Calu3 (cell line): ENCODE measurements at regions not wholly inside any gene's neighbourhood (a gene's known extent, or its start where the extent isn't known, plus 50 kb on each side); places are given as distances from the start of the nearest gene placed in this dataset.

Source experiments
- BruUV-seq: library from RNA; stranded (reverse); fragments of 400-500 nt; replicated peaks from 2 replicates; lab custom pipeline; 2021; lab: Mats Ljungman, UMichigan
- CTCF ChIA-PET: fragments of 300-600 bp; sonication (Branson Sonifier 250); formaldehyde crosslinking; loops from one replicate; lab custom pipeline; 2022; ENCODE audit warnings: antibody characterized with exemption; lab: Charles Lee
- DNase-seq: peaks from one replicate; pipeline ENCODE4 v3.0.0; 2022
- H3K27ac Mint-ChIP-seq: one replicate; pipeline ENCODE4 v1.8.0; 2022; ENCODE audit warnings: mixed read lengths; ENCODE audit not compliant: unreplicated experiment
- H3K27me3 Mint-ChIP-seq: one replicate; pipeline ENCODE4 v1.8.0; 2022; ENCODE audit warnings: mixed read lengths; ENCODE audit not compliant: unreplicated experiment
- H3K36me3 Mint-ChIP-seq: one replicate; pipeline ENCODE4 v1.8.0; 2022; ENCODE audit warnings: mild to moderate bottlenecking, moderate library complexity, mixed read lengths; ENCODE audit not compliant: insufficient read depth, unreplicated experiment
- H3K4me1 Mint-ChIP-seq: one replicate; pipeline ENCODE4 v1.8.0; 2022; ENCODE audit warnings: mild to moderate bottlenecking, low read depth, mixed read lengths; ENCODE audit not compliant: unreplicated experiment
- H3K4me3 Mint-ChIP-seq: one replicate; pipeline ENCODE4 v1.8.0; 2022; ENCODE audit warnings: mild to moderate bottlenecking, low read depth, moderate library complexity, mixed read lengths; ENCODE audit not compliant: unreplicated experiment
- H3K9me3 Mint-ChIP-seq: one replicate; pipeline ENCODE4 v1.8.0; 2022; ENCODE audit warnings: low read depth, mixed read lengths; ENCODE audit not compliant: unreplicated experiment
- CTCF ChIP-seq: fragments of 200-600 bp; IDR thresholded peaks from one replicate; pipeline ENCODE4 v1.8.0; 2022; ENCODE audit warnings: antibody characterized with exemption; ENCODE audit not compliant: unreplicated experiment
- intact Hi-C: fragments of 100-400 bp; cut with micrococcal nuclease; formaldehyde crosslinking; loops from one replicate; pipeline ENCODE4 v1.10.0; 2022; ENCODE audit not compliant: unreplicated experiment

- no TSS peak for BruUV-seq
- no peaks in the 10 kb centered on the region for H3K27me3 Mint-ChIP-seq
- H3K4me1 Mint-ChIP-seq, result no peaks in the 10 kb centered on the region
- TF ChIP-seq CTCF, result no peak
- H3K27ac Mint-ChIP-seq, result no peak overlapping the region
- H3K9me3 Mint-ChIP-seq, result no peaks in the 10 kb centered on the region
- intact Hi-C loops, result no loop called here
- H3K4me3 Mint-ChIP-seq, result no peak overlapping the region
- DNase-seq, result no peak
- CTCF ChIA-PET, result no interaction called here
- H3K36me3 Mint-ChIP-seq, result no peaks in the 10 kb centered on the region
Measured at GRCh38 chr3:189449084-189449483, 182.1 kb upstream of the TP63 start.

- Mint-ChIP-seq H3K4me3 (no peak overlapping the region), H3K4me1 (peaks cover 8% of the 10 kb centered on the region), H3K27me3 (no peaks in the 10 kb centered on the region), H3K27ac (no peak overlapping the region), H3K9me3 (no peaks in the 10 kb centered on the region), H3K36me3 (no peaks in the 10 kb centered on the region)
- no TSS peak for BruUV-seq
- TF ChIP-seq CTCF, result no peak
- CTCF ChIA-PET, result no interaction called here
- no peak for DNase-seq
- intact Hi-C loops, result no loop called here
Measured at GRCh38 chr3:189455009-189455408, 176.2 kb upstream of the TP63 start.

- no peak for DNase-seq
- no peaks in the 10 kb centered on the region for H3K27me3 Mint-ChIP-seq
- no peak for TF ChIP-seq CTCF
- H3K27ac Mint-ChIP-seq, result no peak overlapping the region
- no peaks in the 10 kb centered on the region for H3K9me3 Mint-ChIP-seq
- H3K4me3 Mint-ChIP-seq, result no peak overlapping the region
- peaks cover 8% of the 10 kb centered on the region for H3K4me1 Mint-ChIP-seq
- CTCF ChIA-PET, result no interaction called here
- H3K36me3 Mint-ChIP-seq, result no peaks in the 10 kb centered on the region
- BruUV-seq, result no TSS peak
- intact Hi-C loops, result no loop called here
Measured at GRCh38 chr3:189455641-189456417, 175.4 kb upstream of the TP63 start.

- DNase-seq, result no peak
- no TSS peak for BruUV-seq
- intact Hi-C loops, result no loop called here
- CTCF ChIA-PET, result no interaction called here
- Mint-ChIP-seq H3K4me1 (peaks cover 8% of the 10 kb centered on the region), H3K27me3 (no peaks in the 10 kb centered on the region), H3K36me3 (no peaks in the 10 kb centered on the region), H3K27ac (no peak overlapping the region), H3K4me3 (no peak overlapping the region), H3K9me3 (no peaks in the 10 kb centered on the region)
- no peak for TF ChIP-seq CTCF
Measured at GRCh38 chr3:189457201-189457607, 174.0 kb upstream of the TP63 start.
